ENCODE measurements at regions not wholly inside any gene's neighbourhood (a gene's known extent, or its start where the extent isn't known, plus 50 kb on each side); places are given as distances from the start of the nearest gene placed in this dataset.

DNA sequence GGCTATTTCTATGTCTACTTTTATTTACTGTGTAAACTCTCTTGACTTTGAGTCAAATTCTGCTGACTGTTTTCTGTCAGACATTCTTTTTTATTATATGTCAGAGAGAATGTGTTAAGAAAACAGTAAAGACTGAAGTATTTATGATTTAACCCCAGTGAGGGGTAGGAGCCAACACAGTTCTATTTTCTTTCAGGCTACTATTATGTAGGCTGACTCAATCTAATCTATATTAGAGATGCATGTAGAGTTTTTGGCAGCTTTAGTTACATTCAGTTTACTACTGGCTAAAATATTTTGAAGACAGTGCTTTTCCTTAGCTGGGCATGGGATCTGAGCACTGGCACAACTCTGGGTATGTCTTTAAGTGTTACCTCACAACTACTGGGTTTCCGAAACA, 1108.0 kb downstream of the CDH11 start:
- no peak for TF ChIP-seq CTCF (IDR thresholded peaks at IDR 0.05)
- Histone ChIP-seq H3K27me3 (no peaks in the 10 kb centered on the region), H3K9me3 (no peaks in the 10 kb centered on the region), H3K36me3 (no peaks in the 10 kb centered on the region), H3K4me1 (no peaks in the 10 kb centered on the region), H3K4me3 (no peak overlapping the region), H3K27ac (no peak overlapping the region)
- DNase-seq (no peak), ATAC-seq (no peak), FAIRE-seq (no peak)
- 86 to 100% methylated on average over 1 of the region's 1 CpG for WGBS, 2 donors
- intact Hi-C loops (cut with DNase I): no loop called here

DNA sequence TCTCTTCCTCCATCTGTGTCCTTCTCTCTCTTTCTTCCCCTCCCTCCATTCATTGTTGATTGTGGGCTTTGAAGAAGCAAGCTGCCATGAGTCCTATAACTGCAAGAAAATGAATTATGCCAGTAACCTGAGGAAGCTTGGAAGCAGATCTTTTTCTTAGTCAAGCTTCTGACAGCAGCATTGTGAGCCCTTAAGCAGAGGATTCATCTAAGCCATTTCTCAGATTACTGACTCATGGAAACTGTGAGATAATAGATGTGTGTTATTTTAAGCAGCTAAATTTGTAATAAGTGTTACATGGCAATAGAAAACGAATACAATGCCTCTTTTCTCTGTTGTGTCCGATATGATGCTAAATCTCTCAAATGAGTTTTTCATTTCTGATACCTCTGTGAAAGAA, 1109.7 kb downstream of the CDH11 start:
- no peak for TF ChIP-seq CTCF (IDR thresholded peaks at IDR 0.05)
- Histone ChIP-seq H3K27me3 (no peaks in the 10 kb centered on the region), H3K36me3 (no peaks in the 10 kb centered on the region), H3K4me3 (no peak overlapping the region), H3K9me3 (no peaks in the 10 kb centered on the region), H3K27ac (no peak overlapping the region), H3K4me1 (no peaks in the 10 kb centered on the region)
- ATAC-seq: no peak
- intact Hi-C loops (cut with DNase I): no loop called here
- no peak for DNase-seq
- no peak for FAIRE-seq
- 54 to 69% methylated on average over 2 of the region's 2 CpGs for WGBS, 2 donors

- DNase-seq: no peak
- 67 to 68% methylated on average over 2 of the region's 2 CpGs for WGBS, 2 donors
- no peaks in the 10 kb centered on the region for H3K27me3 ChIP-seq
- no peak overlapping the region for H3K4me3 ChIP-seq
- intact Hi-C loops (cut with DNase I): no loop called here
- no peaks in the 10 kb centered on the region for H3K36me3 ChIP-seq
- ATAC-seq: no peak
- no peaks in the 10 kb centered on the region for H3K4me1 ChIP-seq
- no peak for TF ChIP-seq CTCF (IDR thresholded peaks at IDR 0.05)
- H3K9me3 ChIP-seq: no peaks in the 10 kb centered on the region
- H3K27ac ChIP-seq: no peak overlapping the region
- no peak for FAIRE-seq
Observed at GRCh38 chr16:64011650-64012049, 1110.2 kb downstream of the CDH11 start.

GRCh38 chr16:64008131-64008530, 1113.7 kb downstream of the CDH11 start:
- Histone ChIP-seq H3K4me1 (no peaks in the 10 kb centered on the region), H3K27me3 (no peaks in the 10 kb centered on the region), H3K4me3 (no peak overlapping the region), H3K27ac (no peak overlapping the region), H3K9me3 (no peaks in the 10 kb centered on the region), H3K36me3 (no peaks in the 10 kb centered on the region)
- TF ChIP-seq CTCF (IDR thresholded peaks at IDR 0.05): no peak
- DNase-seq: no peak
- no peak for ATAC-seq
- intact Hi-C loops (cut with DNase I): no loop called here
- no peak for FAIRE-seq
- WGBS, 2 donors: 86 to 90% methylated on average over 2 of the region's 2 CpGs

DNA sequence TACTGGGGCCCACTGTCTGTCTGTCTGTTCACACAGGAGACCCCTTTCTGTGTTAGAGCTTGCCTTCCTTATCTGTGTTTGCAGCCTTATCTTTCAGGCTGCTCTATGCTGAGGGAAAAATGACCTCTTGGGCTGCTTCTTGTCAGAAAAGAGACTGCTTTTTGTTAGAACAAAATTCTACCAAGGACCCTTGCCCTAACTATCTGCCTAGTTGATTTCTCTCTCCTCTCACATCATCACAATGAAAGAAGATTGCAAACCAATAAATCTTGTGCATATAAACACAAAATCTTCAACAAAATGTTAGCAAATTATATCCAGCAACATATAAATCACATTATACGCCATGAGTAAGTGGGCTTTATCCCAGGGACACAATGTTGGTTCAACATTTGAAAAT, 1117.7 kb downstream of the CDH11 start:
- Histone ChIP-seq H3K4me1 (no peaks in the 10 kb centered on the region), H3K27ac (no peak overlapping the region), H3K9me3 (no peaks in the 10 kb centered on the region), H3K4me3 (no peak overlapping the region), H3K27me3 (no peaks in the 10 kb centered on the region), H3K36me3 (no peaks in the 10 kb centered on the region)
- 76 to 84% methylated on average over 1 of the region's 1 CpG for WGBS, 2 donors
- DNase-seq (no peak), FAIRE-seq (no peak), ATAC-seq (no peak)
- intact Hi-C loops (cut with DNase I): no loop called here
- no peak for TF ChIP-seq CTCF (IDR thresholded peaks at IDR 0.05)

Data from pancreas (tissue), 10 donors.